GM21423 (cell line): ENCODE measurements at regions not wholly inside any gene's neighbourhood (a gene's known extent, or its start where the extent isn't known, plus 50 kb on each side); places are given as distances from the start of the nearest gene placed in this dataset.

ENCODE experiments used
- ATAC-seq: cut with Tn5 transposase; IDR thresholded peaks from one replicate; pipeline ENCODE4 v1.9.1; 2021; ENCODE audit warnings: mild to moderate bottlenecking, moderate library complexity; ENCODE audit not compliant: unreplicated experiment

- ATAC-seq, result no peak
Measured at GRCh38 chr6:4591218-4591617, 185.0 kb upstream of the CDYL start.

GRCh38 chr6:4589295-4589694 is 186.9 kb upstream of the CDYL start:
- no peak for ATAC-seq

- ATAC-seq, result no peak
Measured at GRCh38 chr6:4588581-4588980, 187.6 kb upstream of the CDYL start.

GRCh38 chr6:4588163-4588562 is 188.0 kb upstream of the CDYL start:
- no peak for ATAC-seq

GRCh38 chr6:4587171-4587570 is 189.0 kb upstream of the CDYL start:
- ATAC-seq, result no peak

GRCh38 chr6:4586469-4586859 is 189.7 kb upstream of the CDYL start:
- no peak for ATAC-seq

GRCh38 chr6:4585682-4586468 is 190.3 kb upstream of the CDYL start:
- ATAC-seq, result no peak

- no peak for ATAC-seq
Measured at GRCh38 chr6:4584801-4585200, 191.4 kb upstream of the CDYL start.

- no peak for ATAC-seq
Measured at GRCh38 chr6:4582506-4583417, 193.4 kb upstream of the CDYL start.

- ATAC-seq, result no peak
Measured at GRCh38 chr6:4581468-4582385, 194.5 kb upstream of the CDYL start.

- no peak for ATAC-seq
Measured at GRCh38 chr6:4580361-4580760, 195.8 kb upstream of the CDYL start.

- ATAC-seq, result no peak
Measured at GRCh38 chr6:4577406-4577805, 198.8 kb upstream of the CDYL start.

- ATAC-seq, result no peak
Measured at GRCh38 chr6:4575714-4576113, 200.5 kb upstream of the CDYL start.

GRCh38 chr6:4574007-4574406 is 202.2 kb upstream of the CDYL start:
- no peak for ATAC-seq

GRCh38 chr6:4571011-4571410 is 205.2 kb upstream of the CDYL start:
- no peak for ATAC-seq

GRCh38 chr6:4568138-4568537 is 208.1 kb upstream of the CDYL start:
- no peak for ATAC-seq

GRCh38 chr6:4567141-4567540 is 209.1 kb upstream of the CDYL start:
- ATAC-seq, result no peak

- no peak for ATAC-seq
Measured at GRCh38 chr6:4565301-4566250, 210.6 kb upstream of the CDYL start.

- ATAC-seq, result no peak
Measured at GRCh38 chr6:4564801-4565271, 211.4 kb upstream of the CDYL start.

GRCh38 chr6:4563877-4564276 is 212.3 kb upstream of the CDYL start:
- ATAC-seq, result no peak
